Natural killer cell (primary cell): ENCODE measurements at regions not wholly inside any gene's neighbourhood (a gene's known extent, or its start where the extent isn't known, plus 50 kb on each side); places are given as distances from the start of the nearest gene placed in this dataset.

Experiments
- ATAC-seq, 3 donors: fragments of 150-1000 bp in 2 of 3; fragments of 200-7000 bp in 1 of 3; cut with Tn5 transposase; 1 replicate in 1 of 3; 2 replicates in 2 of 3; pipeline ENCODE4 v1.10.0; 2021; ENCODE audit warnings: mild to moderate bottlenecking in 2 of 3, moderate library complexity in 2 of 3
- DNase-seq, 2 donors: peaks; one replicate each; pipeline versions ENCODE4 v3.0.0 to v3.0.0-alpha.2; 2013 to 2021; ENCODE audit warnings: mixed read lengths in 1 of 2
- H3K27ac ChIP-seq: one replicate; pipeline ENCODE4 v1.5.1; 2013; ENCODE audit warnings: mild to moderate bottlenecking, low read length
- H3K27me3 ChIP-seq: one replicate; pipeline ENCODE4 v1.6.1; 2013; ENCODE audit warnings: low read length; ENCODE audit not compliant: control insufficient read depth, insufficient read depth
- H3K36me3 ChIP-seq: one replicate; pipeline ENCODE4 v1.6.1; 2013; ENCODE audit warnings: low read length; ENCODE audit not compliant: control insufficient read depth, insufficient read depth
- H3K4me1 ChIP-seq: one replicate; pipeline ENCODE4 v1.6.1; 2013; ENCODE audit warnings: low read length; ENCODE audit not compliant: control insufficient read depth, insufficient read depth
- H3K4me3 ChIP-seq: one replicate; pipeline ENCODE4 v1.5.1; 2013; ENCODE audit warnings: low read length
- H3K9me3 ChIP-seq: one replicate; pipeline ENCODE4 v1.6.1; 2013; ENCODE audit warnings: low read length; ENCODE audit not compliant: control insufficient read depth, insufficient read depth
- H3K27ac Mint-ChIP-seq, 2 donors: one replicate each; pipeline ENCODE4 v1.8.0; 2022; ENCODE audit warnings: mild to moderate bottlenecking in 2 of 2, mixed read lengths in 2 of 2, moderate library complexity in 1 of 2
- H3K27me3 Mint-ChIP-seq, 2 donors: one replicate each; pipeline ENCODE4 v1.8.0; 2022; ENCODE audit warnings: low read depth in 2 of 2, mixed read lengths in 2 of 2
- H3K36me3 Mint-ChIP-seq: one replicate; pipeline ENCODE4 v1.8.0; 2022; ENCODE audit warnings: mixed read lengths
- H3K4me1 Mint-ChIP-seq, 2 donors: one replicate each; pipeline ENCODE4 v1.8.0; 2022; ENCODE audit warnings: mixed read lengths in 2 of 2
- H3K4me3 Mint-ChIP-seq: one replicate; pipeline ENCODE4 v1.8.0; 2022; ENCODE audit warnings: mild to moderate bottlenecking, moderate library complexity, mixed read lengths
- H3K9me3 Mint-ChIP-seq, 2 donors: one replicate each; pipeline ENCODE4 v1.8.0; 2022; ENCODE audit warnings: mixed read lengths in 2 of 2
- WGBS: methylation state at CpG from one replicate; pipeline ENCODE4 v1.1.7; 2013; ENCODE audit warnings: missing lambda C conversion rate; ENCODE audit not compliant: insufficient coverage; 5-methylcytosine and 5-hydroxymethylcytosine counted together
- intact Hi-C: fragments of 100-400 bp; cut with micrococcal nuclease; formaldehyde crosslinking; loops from one replicate; pipeline ENCODE4 v1.14.2; 2022
- TF ChIP-seq, protein P1 (sequence below): fragments of 200-600 bp; IDR thresholded peaks from one replicate; pipeline ENCODE4 v1.8.0; 2022; ENCODE audit warnings: antibody characterized with exemption

DNA sequence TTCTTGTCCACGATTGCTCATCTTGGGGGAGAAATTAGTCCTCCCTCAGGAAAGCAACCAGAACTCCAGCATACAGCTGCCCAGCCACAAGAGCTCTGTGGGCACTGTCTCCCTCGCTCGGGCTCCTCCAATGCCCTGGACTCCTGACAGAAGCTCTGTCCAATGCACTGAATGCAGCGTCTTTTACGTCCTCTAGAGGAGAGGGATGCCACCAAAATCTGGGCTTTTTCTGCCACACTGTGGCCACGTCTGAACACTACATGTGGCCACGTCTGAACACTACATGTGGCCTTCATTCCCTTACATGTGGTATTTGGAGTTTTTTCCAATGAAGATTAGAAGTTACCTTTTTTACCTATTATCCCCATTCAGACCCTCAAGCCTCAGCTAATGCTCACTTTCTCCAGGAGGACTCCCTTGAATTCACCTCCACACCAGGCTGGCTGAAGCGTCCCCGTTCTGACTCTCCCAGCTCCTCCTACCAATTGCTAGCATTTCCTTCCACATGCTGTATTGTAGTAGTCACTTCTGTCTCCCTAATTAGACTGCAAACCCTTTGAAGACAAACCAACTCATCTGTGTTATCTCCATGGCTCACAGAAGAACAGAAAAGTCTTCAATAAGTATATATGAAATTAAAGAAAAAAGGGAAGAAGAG lies 134.3 kb upstream of the PDE1C start:
- H3K4me3 Mint-ChIP-seq = no peak overlapping the region
- Histone ChIP-seq H3K9me3 (no peaks in the 10 kb centered on the region), H3K27ac (no peak overlapping the region), H3K4me1 (no peaks in the 10 kb centered on the region), H3K36me3 (no peaks in the 10 kb centered on the region), H3K4me3 (no peak overlapping the region), H3K27me3 (no peaks in the 10 kb centered on the region)
- TF ChIP-seq, protein P1, sequence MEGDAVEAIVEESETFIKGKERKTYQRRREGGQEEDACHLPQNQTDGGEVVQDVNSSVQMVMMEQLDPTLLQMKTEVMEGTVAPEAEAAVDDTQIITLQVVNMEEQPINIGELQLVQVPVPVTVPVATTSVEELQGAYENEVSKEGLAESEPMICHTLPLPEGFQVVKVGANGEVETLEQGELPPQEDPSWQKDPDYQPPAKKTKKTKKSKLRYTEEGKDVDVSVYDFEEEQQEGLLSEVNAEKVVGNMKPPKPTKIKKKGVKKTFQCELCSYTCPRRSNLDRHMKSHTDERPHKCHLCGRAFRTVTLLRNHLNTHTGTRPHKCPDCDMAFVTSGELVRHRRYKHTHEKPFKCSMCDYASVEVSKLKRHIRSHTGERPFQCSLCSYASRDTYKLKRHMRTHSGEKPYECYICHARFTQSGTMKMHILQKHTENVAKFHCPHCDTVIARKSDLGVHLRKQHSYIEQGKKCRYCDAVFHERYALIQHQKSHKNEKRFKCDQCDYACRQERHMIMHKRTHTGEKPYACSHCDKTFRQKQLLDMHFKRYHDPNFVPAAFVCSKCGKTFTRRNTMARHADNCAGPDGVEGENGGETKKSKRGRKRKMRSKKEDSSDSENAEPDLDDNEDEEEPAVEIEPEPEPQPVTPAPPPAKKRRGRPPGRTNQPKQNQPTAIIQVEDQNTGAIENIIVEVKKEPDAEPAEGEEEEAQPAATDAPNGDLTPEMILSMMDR = no peak
- H3K9me3 Mint-ChIP-seq = no peaks in the 10 kb centered on the region
- no peaks in the 10 kb centered on the region for H3K36me3 Mint-ChIP-seq
- no peaks in the 10 kb centered on the region for H3K4me1 Mint-ChIP-seq
- no peak for DNase-seq
- WGBS = 26% methylated on average over 9 of the region's 9 CpGs
- no peak overlapping the region for H3K27ac Mint-ChIP-seq
- no peak for ATAC-seq
- intact Hi-C loops = loop anchor here (2.0 kb wide), 1 partner anchor 460 kb away; no protein-coding TSS in a partner anchor
- H3K27me3 Mint-ChIP-seq = no peaks in the 10 kb centered on the region

DNA sequence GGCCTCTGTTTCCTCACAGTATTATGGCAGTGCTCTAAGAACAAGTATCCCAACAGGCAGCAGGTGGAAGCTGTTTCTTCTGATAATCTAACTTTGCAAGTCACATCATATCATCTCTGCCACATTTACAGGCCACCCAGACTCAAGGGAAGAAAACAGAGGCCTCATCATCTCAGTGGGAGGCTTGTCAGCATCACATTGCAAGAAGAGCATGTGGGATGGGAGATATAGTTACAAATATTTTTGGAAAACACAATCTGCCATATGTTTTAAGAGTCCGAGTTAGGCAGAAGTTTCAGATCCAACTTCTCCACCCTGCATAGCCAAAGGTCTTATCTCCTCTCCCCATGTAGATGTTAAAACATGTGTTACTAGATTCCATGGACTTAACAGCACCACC lies 130.4 kb upstream of the PDE1C start:
- Histone ChIP-seq H3K4me3 (no peak overlapping the region), H3K4me1 (no peaks in the 10 kb centered on the region), H3K36me3 (no peaks in the 10 kb centered on the region), H3K9me3 (no peaks in the 10 kb centered on the region), H3K27ac (no peak overlapping the region), H3K27me3 (no peaks in the 10 kb centered on the region)
- TF ChIP-seq, protein P1 = no peak
- Mint-ChIP-seq H3K4me3 (no peak overlapping the region), H3K36me3 (no peaks in the 10 kb centered on the region), H3K27me3 (peaks cover 0 to 6% of the 10 kb centered on the region in 2 donors), H3K9me3 (no peaks in the 10 kb centered on the region), H3K4me1 (no peaks in the 10 kb centered on the region), H3K27ac (no peak overlapping the region)
- ATAC-seq (no peak), DNase-seq (no peak)
- intact Hi-C loops = no loop called here
- 78% methylated on average over 1 of the region's 1 CpG for WGBS

DNA sequence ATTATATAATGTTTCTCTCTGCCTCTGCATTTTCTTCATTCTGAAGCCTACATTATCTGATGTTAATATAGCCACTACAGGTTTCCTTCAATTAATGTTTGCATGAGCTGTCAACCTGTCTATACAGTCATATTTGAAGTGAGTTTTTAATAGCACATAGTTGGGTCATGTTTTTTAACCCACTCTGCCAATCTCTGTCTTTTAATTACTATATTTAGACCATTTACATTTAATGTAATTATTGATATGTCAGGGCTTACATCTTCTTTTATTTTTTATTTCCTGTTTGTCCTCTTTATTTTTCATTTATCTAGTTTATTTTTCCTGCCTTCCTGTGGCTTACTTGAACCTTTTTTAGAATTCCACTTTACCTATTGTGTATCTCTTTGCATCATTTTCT lies 124.3 kb upstream of the PDE1C start:
- Histone ChIP-seq H3K36me3 (no peaks in the 10 kb centered on the region), H3K9me3 (no peaks in the 10 kb centered on the region), H3K4me3 (no peak overlapping the region), H3K27me3 (no peaks in the 10 kb centered on the region), H3K4me1 (no peaks in the 10 kb centered on the region), H3K27ac (no peak overlapping the region)
- H3K27ac Mint-ChIP-seq = no peak overlapping the region
- TF ChIP-seq, protein P1 = no peak
- no peak overlapping the region for H3K4me3 Mint-ChIP-seq
- peaks cover 14% of the 10 kb centered on the region for H3K36me3 Mint-ChIP-seq
- ATAC-seq (no peak), DNase-seq (no peak)
- no peaks in the 10 kb centered on the region for H3K4me1 Mint-ChIP-seq
- peaks cover 2 to 5% of the 10 kb centered on the region in 2 donors for H3K9me3 Mint-ChIP-seq
- intact Hi-C loops = no loop called here
- H3K27me3 Mint-ChIP-seq = peaks cover 0 to 6% of the 10 kb centered on the region in 2 donors

DNA sequence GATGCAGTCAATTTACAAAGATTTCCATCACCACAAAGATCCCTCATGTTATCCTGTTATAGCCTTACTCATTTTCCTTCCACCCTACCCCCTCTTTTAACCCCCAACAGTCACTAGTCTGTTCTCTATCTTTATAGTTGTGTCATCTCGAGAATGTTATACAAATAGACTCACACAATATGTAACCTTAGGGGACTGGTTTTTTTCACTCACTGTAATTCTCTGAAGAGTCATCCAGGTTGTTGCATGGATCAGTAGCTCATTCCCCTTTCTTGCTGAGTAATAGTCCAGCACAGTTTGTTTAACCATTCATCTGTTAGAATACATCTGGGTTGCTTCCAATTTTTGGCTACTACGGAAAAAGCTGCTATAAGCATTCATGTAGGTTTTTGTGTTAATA lies 121.1 kb upstream of the PDE1C start:
- intact Hi-C loops = no loop called here
- no peaks in the 10 kb centered on the region for H3K27me3 ChIP-seq
- H3K36me3 ChIP-seq = no peaks in the 10 kb centered on the region
- H3K9me3 Mint-ChIP-seq = peaks cover 2 to 5% of the 10 kb centered on the region in 2 donors
- WGBS = 91% methylated on average over 2 of the region's 2 CpGs
- no peaks in the 10 kb centered on the region for H3K4me1 Mint-ChIP-seq
- DNase-seq = no peak
- H3K36me3 Mint-ChIP-seq = peaks cover 14% of the 10 kb centered on the region
- ATAC-seq = no peak
- H3K4me1 ChIP-seq = no peaks in the 10 kb centered on the region
- no peaks in the 10 kb centered on the region for H3K27me3 Mint-ChIP-seq
- TF ChIP-seq, protein P1 = no peak
- no peak overlapping the region for H3K4me3 Mint-ChIP-seq
- no peak overlapping the region for H3K4me3 ChIP-seq
- no peaks in the 10 kb centered on the region for H3K9me3 ChIP-seq
- H3K27ac ChIP-seq = no peak overlapping the region
- H3K27ac Mint-ChIP-seq = no peak overlapping the region
